HL-60 (cell line): ENCODE measurements at regions not wholly inside any gene's neighbourhood (a gene's known extent, or its start where the extent isn't known, plus 50 kb on each side); places are given as distances from the start of the nearest gene placed in this dataset.

Experiments used
- DNase-seq, 2 experiments: peaks; one replicate each; pipeline ENCODE4 v3.0.0-alpha.2; 2010 to 2020; ENCODE audit warnings: low read depth in 1 of 2, low spot score in 1 of 2
- H3K27ac ChIP-seq: fragments of 250-450 bp; sonication (Bioruptor Pico); replicated peaks from 2 replicates; pipeline ENCODE4 v1.5.1; 2020; ENCODE audit warnings: mild to moderate bottlenecking, moderate library complexity
- H3K27me3 ChIP-seq: fragments of 250-450 bp; sonication (Bioruptor Pico); 2 replicates; pipeline ENCODE4 v1.5.1; 2021; ENCODE audit warnings: mild to moderate bottlenecking, moderate library complexity; ENCODE audit not compliant: insufficient read depth, poor library complexity, severe bottlenecking
- H3K4me3 ChIP-seq: replicated peaks from 2 replicates; pipeline ENCODE4 v1.5.1; 2011; ENCODE audit warnings: mild to moderate bottlenecking, control low read depth, low read length; ENCODE audit not compliant: insufficient read depth
- CTCF ChIP-seq: IDR thresholded peaks from one replicate; pipeline ENCODE4 v1.5.1; 2011; ENCODE audit warnings: low read length, control low read depth, inconsistent platforms; ENCODE audit not compliant: insufficient read depth
- GABPA ChIP-seq: IDR thresholded peaks from 2 replicates; pipeline ENCODE4 v1.6.1; 2012; ENCODE audit warnings: low read depth
- POLR2AphosphoS5 ChIP-seq: IDR thresholded peaks from 2 replicates; pipeline ENCODE4 v1.6.1; 2012; ENCODE audit warnings: low read depth
- REST ChIP-seq: IDR thresholded peaks from 2 replicates; pipeline ENCODE4 v1.6.1; 2012; ENCODE audit warnings: low read depth; ENCODE audit not compliant: insufficient replicate concordance
- SPI1 ChIP-seq: IDR thresholded peaks from 2 replicates; pipeline ENCODE4 v1.6.1; 2012; ENCODE audit warnings: low read depth, mild to moderate bottlenecking, borderline replicate concordance

GRCh38 chr2:12071318-12071717 is 324.9 kb downstream of the LPIN1 start:
- Histone ChIP-seq H3K27ac (no peak overlapping the region), H3K27me3 (no peaks in the 10 kb centered on the region), H3K4me3 (no peak overlapping the region)
- no peak for DNase-seq
- TF ChIP-seq SPI1 (peak; percentile 80), REST (no peak)

GRCh38 chr2:12073217-12073852 is 326.9 kb downstream of the LPIN1 start:
- TF ChIP-seq GABPA: no peak
- TF ChIP-seq SPI1: no peak
- TF ChIP-seq POLR2AphosphoS5: no peak
- TF ChIP-seq REST: no peak
- TF ChIP-seq CTCF: no peak
- no peaks in the 10 kb centered on the region for H3K27me3 ChIP-seq
- no peak overlapping the region for H3K4me3 ChIP-seq
- no peak overlapping the region for H3K27ac ChIP-seq
- DNase-seq: no peak

- H3K4me3 ChIP-seq: no peak overlapping the region
- no peak for DNase-seq
- H3K27me3 ChIP-seq: no peaks in the 10 kb centered on the region
- H3K27ac ChIP-seq: no peak overlapping the region
- no peak for TF ChIP-seq CTCF
- TF ChIP-seq GABPA: no peak
- TF ChIP-seq REST: no peak
- no peak for TF ChIP-seq SPI1
- TF ChIP-seq POLR2AphosphoS5: no peak
These were observed 327.9 kb downstream of the LPIN1 start for GRCh38 chr2:12074126-12074844.
